ENCODE measurements at regions not wholly inside any gene's neighbourhood (a gene's known extent, or its start where the extent isn't known, plus 50 kb on each side); places are given as distances from the start of the nearest gene placed in this dataset.

GRCh38 chr5:17801595-17801994 is 167.3 kb downstream of the TAF11L14 start:
- Histone ChIP-seq H3K9me3 (no peaks in the 10 kb centered on the region), H3K4me3 (no peak overlapping the region), H3K27ac (no peak overlapping the region), H3K27me3 (no peaks in the 10 kb centered on the region), H3K4me1 (no peaks in the 10 kb centered on the region), H3K36me3 (no peaks in the 10 kb centered on the region)
- intact Hi-C loops (cut with DNase I) = no loop called here
- DNase-seq (ENCODE audit: low spot score in 2 of 2) = no peak
- no peak for TF ChIP-seq CTCF (IDR thresholded peaks at IDR 0.05)

DNA sequence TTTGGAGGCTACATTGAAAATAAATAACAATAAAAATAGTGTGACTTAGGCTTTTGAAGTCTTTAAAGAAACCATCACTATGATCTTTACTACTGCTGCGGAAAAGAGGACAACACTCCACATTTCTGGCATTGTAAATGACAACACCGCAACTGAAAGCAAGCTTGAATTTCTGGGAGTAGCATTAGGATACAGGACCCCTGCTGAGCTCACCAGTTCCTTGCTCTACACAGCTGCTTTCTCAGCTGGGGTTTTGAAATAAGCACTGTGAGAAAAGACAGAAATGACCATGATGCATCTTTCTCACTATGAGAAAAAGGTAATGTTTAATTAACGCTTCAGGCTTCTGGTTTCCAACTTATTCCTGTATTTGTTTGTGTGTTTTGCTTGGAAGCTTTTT is 168.0 kb downstream of the TAF11L14 start:
- no peak overlapping the region for H3K27ac ChIP-seq
- H3K36me3 ChIP-seq = no peaks in the 10 kb centered on the region
- H3K27me3 ChIP-seq = no peaks in the 10 kb centered on the region
- H3K4me3 ChIP-seq = no peak overlapping the region
- H3K4me1 ChIP-seq = no peaks in the 10 kb centered on the region
- TF ChIP-seq CTCF (IDR thresholded peaks at IDR 0.05) = no peak
- no peaks in the 10 kb centered on the region for H3K9me3 ChIP-seq
- intact Hi-C loops (cut with DNase I) = no loop called here
- no peak for DNase-seq (ENCODE audit: low spot score in 2 of 2)

- Histone ChIP-seq H3K9me3 (no peaks in the 10 kb centered on the region), H3K27ac (no peak overlapping the region), H3K36me3 (no peaks in the 10 kb centered on the region), H3K4me1 (no peaks in the 10 kb centered on the region), H3K4me3 (no peak overlapping the region), H3K27me3 (no peaks in the 10 kb centered on the region)
- intact Hi-C loops (cut with DNase I) = no loop called here
- no peak for TF ChIP-seq CTCF (IDR thresholded peaks at IDR 0.05)
- DNase-seq (ENCODE audit: low spot score in 2 of 2) = no peak
Measured at GRCh38 chr5:17803971-17804370, 169.7 kb downstream of the TAF11L14 start.

GRCh38 chr5:17805227-17805825 is 171.1 kb downstream of the TAF11L14 start:
- DNase-seq (ENCODE audit: low spot score in 2 of 2) = no peak

DNA sequence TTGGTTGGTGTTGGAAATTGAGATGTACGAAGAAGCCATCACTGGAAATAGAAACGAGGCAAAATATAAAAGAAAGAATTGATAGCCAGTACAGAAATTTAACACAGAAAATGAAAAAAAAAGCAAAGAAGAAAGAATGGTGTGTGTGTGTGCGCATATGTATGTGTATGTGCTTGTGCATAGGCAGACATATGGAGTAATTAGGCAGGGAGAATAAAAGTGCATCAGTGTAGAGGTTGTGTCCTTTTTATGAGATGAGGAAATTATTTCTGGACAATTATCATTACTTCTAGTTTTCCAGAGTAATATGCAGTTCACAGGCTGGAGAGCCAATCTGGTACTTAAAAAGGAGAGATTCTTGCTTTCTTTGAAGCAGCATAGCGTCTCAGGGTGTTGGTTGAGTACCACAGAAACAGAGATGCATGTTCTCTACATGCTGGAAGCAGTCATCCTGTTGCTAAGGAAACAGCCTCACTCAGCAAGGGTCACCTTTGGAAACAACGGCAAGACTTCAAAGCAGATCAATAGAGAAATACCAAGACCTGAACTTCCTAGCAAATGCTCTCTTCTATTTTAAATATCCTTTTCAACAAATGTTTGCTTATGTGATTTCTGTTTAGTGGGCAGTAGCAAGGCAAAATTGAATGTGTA is 172.7 kb downstream of the TAF11L14 start:
- Histone ChIP-seq H3K4me1 (no peaks in the 10 kb centered on the region), H3K27ac (no peak overlapping the region), H3K9me3 (no peaks in the 10 kb centered on the region), H3K27me3 (no peaks in the 10 kb centered on the region), H3K36me3 (no peaks in the 10 kb centered on the region), H3K4me3 (no peak overlapping the region)
- intact Hi-C loops (cut with DNase I) = no loop called here
- no peak for TF ChIP-seq CTCF (IDR thresholded peaks at IDR 0.05)
- DNase-seq (ENCODE audit: low spot score in 2 of 2) = no peak

More at GRCh38 chr5:17805227-17805825, 171.1 kb downstream of the TAF11L14 start:
- Histone ChIP-seq H3K4me3 (no peak overlapping the region), H3K9me3 (no peaks in the 10 kb centered on the region), H3K36me3 (no peaks in the 10 kb centered on the region), H3K27me3 (no peaks in the 10 kb centered on the region), H3K27ac (no peak overlapping the region), H3K4me1 (no peaks in the 10 kb centered on the region)
- no peak for TF ChIP-seq CTCF (IDR thresholded peaks at IDR 0.05)
- intact Hi-C loops (cut with DNase I) = no loop called here
